GM21529 (cell line): ENCODE measurements at regions not wholly inside any gene's neighbourhood (a gene's known extent, or its start where the extent isn't known, plus 50 kb on each side); places are given as distances from the start of the nearest gene placed in this dataset.
A peak's percentile ranks its signal among the peaks of the same experiment; 100 is the strongest.

ENCODE experiments used
- ATAC-seq: cut with Tn5 transposase; IDR thresholded peaks from one replicate; pipeline ENCODE4 v1.9.1; 2021; ENCODE audit not compliant: unreplicated experiment

GRCh38 chr1:104435255-104435654 lies 685.6 kb downstream of the AMY1C start:
- no peak for ATAC-seq

- ATAC-seq: no peak
Observed at GRCh38 chr1:104440011-104440410, 690.3 kb downstream of the AMY1C start.

- ATAC-seq: no peak
Observed at GRCh38 chr1:104456724-104457123, 707.0 kb downstream of the AMY1C start.

- ATAC-seq: no peak
Observed at GRCh38 chr1:104459886-104460285, 710.2 kb downstream of the AMY1C start.

- ATAC-seq: no peak
Observed at GRCh38 chr1:104460880-104461279, 711.2 kb downstream of the AMY1C start.

GRCh38 chr1:104463126-104463697 lies 713.5 kb downstream of the AMY1C start:
- ATAC-seq: no peak

- ATAC-seq: no peak
Observed at GRCh38 chr1:104466068-104466467, 716.4 kb downstream of the AMY1C start.

- peak; percentile 55 for ATAC-seq
Observed at GRCh38 chr1:104467590-104467989, 717.9 kb downstream of the AMY1C start.

- no peak for ATAC-seq
Observed at GRCh38 chr1:104468282-104468681, 718.6 kb downstream of the AMY1C start.

- no peak for ATAC-seq
Observed at GRCh38 chr1:104476126-104476525, 726.4 kb downstream of the AMY1C start.

GRCh38 chr1:104488296-104489015 lies 738.8 kb downstream of the AMY1C start:
- ATAC-seq: no peak

GRCh38 chr1:104526158-104526795 lies 776.6 kb downstream of the AMY1C start:
- ATAC-seq: no peak

GRCh38 chr1:104531990-104532389 lies 782.3 kb downstream of the AMY1C start:
- no peak for ATAC-seq

GRCh38 chr1:104574620-104575019 lies 824.9 kb downstream of the AMY1C start:
- no peak for ATAC-seq

GRCh38 chr1:104592926-104593325 lies 843.2 kb downstream of the AMY1C start:
- ATAC-seq: no peak

- peak; percentile 48 for ATAC-seq
Observed at GRCh38 chr1:104593413-104594187, 843.9 kb downstream of the AMY1C start.

GRCh38 chr1:104617474-104617873 lies 867.8 kb downstream of the AMY1C start:
- no peak for ATAC-seq

- no peak for ATAC-seq
Observed at GRCh38 chr1:104621221-104621620, 871.5 kb downstream of the AMY1C start.

- no peak for ATAC-seq
Observed at GRCh38 chr1:104624538-104624937, 874.8 kb downstream of the AMY1C start.

GRCh38 chr1:104629589-104629988 lies 879.9 kb downstream of the AMY1C start:
- ATAC-seq: no peak

GRCh38 chr1:104630567-104631149 lies 881.0 kb downstream of the AMY1C start:
- ATAC-seq: no peak
